GM13976 (cell line): ENCODE measurements at regions not wholly inside any gene's neighbourhood (a gene's known extent, or its start where the extent isn't known, plus 50 kb on each side); places are given as distances from the start of the nearest gene placed in this dataset.

Experiments
- DNase-seq: peaks from one replicate; pipeline ENCODE4 v3.0.0; 2012; ENCODE audit warnings: low spot score
- CTCF ChIP-seq: IDR thresholded peaks from 2 replicates; pipeline ENCODE4 v1.5.1; 2012; ENCODE audit warnings: borderline replicate concordance, mild to moderate bottlenecking; ENCODE audit not compliant: insufficient read depth; ENCODE audit errors: extremely low read depth, missing control alignments, control extremely low read depth
- in situ Hi-C: fragments of 300-500 bp; cut with MboI; formaldehyde crosslinking; loops from one replicate; pipeline ENCODE4 v1.12.0; 2022; ENCODE audit warnings: low sequenced_read_pairs, mixed read lengths, inconsistent platforms; ENCODE audit not compliant: unreplicated experiment

GRCh38 chr13:88377852-88378251 is 706.7 kb downstream of the SLITRK5 start:
- no peak for TF ChIP-seq CTCF
- no peak for DNase-seq
- in situ Hi-C loops, result no loop called here

- DNase-seq, result no peak
- in situ Hi-C loops, result no loop called here
- no peak for TF ChIP-seq CTCF
Measured at GRCh38 chr13:88384542-88384941, 713.4 kb downstream of the SLITRK5 start.

- no peak for DNase-seq
- in situ Hi-C loops, result no loop called here
- TF ChIP-seq CTCF, result no peak
Measured at GRCh38 chr13:88395804-88396203, 724.6 kb downstream of the SLITRK5 start.

GRCh38 chr13:88411696-88412095 is 740.5 kb downstream of the SLITRK5 start:
- in situ Hi-C loops, result no loop called here
- no peak for TF ChIP-seq CTCF
- no peak for DNase-seq

- no peak for DNase-seq
- no peak for TF ChIP-seq CTCF
- in situ Hi-C loops, result no loop called here
Measured at GRCh38 chr13:88417801-88418200, 746.6 kb downstream of the SLITRK5 start.

GRCh38 chr13:88424463-88424862 is 753.3 kb downstream of the SLITRK5 start:
- no peak for DNase-seq
- no peak for TF ChIP-seq CTCF
- in situ Hi-C loops, result no loop called here

- no peak for TF ChIP-seq CTCF
- no peak for DNase-seq
- in situ Hi-C loops, result no loop called here
Measured at GRCh38 chr13:88426661-88427060, 755.5 kb downstream of the SLITRK5 start.
